GM06990 (cell line): ENCODE measurements at regions not wholly inside any gene's neighbourhood (a gene's known extent, or its start where the extent isn't known, plus 50 kb on each side); places are given as distances from the start of the nearest gene placed in this dataset.
"Not testable (repeated sequence)": the region's sequence is repeated elsewhere in the genome, so short reads cannot be mapped to it uniquely, and the experiment has no call there.

Experiments
- DNase-seq: peaks from one replicate; pipeline ENCODE4 v3.0.0-alpha.2; 2011; ENCODE audit not compliant: insufficient read length; ENCODE audit errors: extremely low read depth
- H3K27me3 ChIP-seq: replicated peaks from 2 replicates; pipeline ENCODE4 v1.6.0; 2011; ENCODE audit warnings: low read length; ENCODE audit not compliant: control insufficient read depth, insufficient read depth
- H3K36me3 ChIP-seq: 2 replicates; pipeline ENCODE4 v1.5.1; 2011; ENCODE audit warnings: low read length; ENCODE audit not compliant: control insufficient read depth, insufficient read depth
- H3K4me3 ChIP-seq: replicated peaks from 2 replicates; pipeline ENCODE4 v1.5.1; 2011; ENCODE audit warnings: low read depth, mild to moderate bottlenecking, control low read depth, low read length
- CTCF ChIP-seq: IDR thresholded peaks from 2 replicates; pipeline ENCODE4 v1.5.1; 2011; ENCODE audit warnings: low read length, control low read depth, mild to moderate bottlenecking, inconsistent platforms; ENCODE audit not compliant: insufficient read depth, poor library complexity, severe bottlenecking

GRCh38 chr18:4986066-4986465 lies 211.0 kb downstream of the AKAIN1 start:
- no peak for DNase-seq
- no peak for TF ChIP-seq CTCF
- no peaks in the 10 kb centered on the region for H3K36me3 ChIP-seq
- no peaks in the 10 kb centered on the region; the same call in 1 of the 2 replicates for H3K27me3 ChIP-seq
- no peak overlapping the region for H3K4me3 ChIP-seq

- Histone ChIP-seq H3K27me3 (no peaks in the 10 kb centered on the region), H3K4me3 (no peak overlapping the region), H3K36me3 (no peaks in the 10 kb centered on the region)
- TF ChIP-seq CTCF = no peak
- no peak for DNase-seq
Measured at GRCh38 chr18:4961121-4961909, 235.7 kb downstream of the AKAIN1 start.

- TF ChIP-seq CTCF = no peak
- no peak overlapping the region for H3K4me3 ChIP-seq
- DNase-seq = no peak
Measured at GRCh38 chr18:4960578-4960977, 236.5 kb downstream of the AKAIN1 start.

GRCh38 chr18:4931209-4931608 lies 265.8 kb downstream of the AKAIN1 start:
- H3K4me3 ChIP-seq = no peak overlapping the region
- no peak for TF ChIP-seq CTCF
- no peaks in the 10 kb centered on the region for H3K27me3 ChIP-seq
- no peaks in the 10 kb centered on the region for H3K36me3 ChIP-seq
- no peak for DNase-seq

More at GRCh38 chr18:4960578-4960977, 236.5 kb downstream of the AKAIN1 start:
- no peaks in the 10 kb centered on the region for H3K27me3 ChIP-seq
- H3K36me3 ChIP-seq = no peaks in the 10 kb centered on the region

- no peak for TF ChIP-seq CTCF
- H3K36me3 ChIP-seq = no peaks in the 10 kb centered on the region
- no peaks in the 10 kb centered on the region for H3K27me3 ChIP-seq
- no peak overlapping the region for H3K4me3 ChIP-seq
- DNase-seq = no peak
Measured at GRCh38 chr18:4921548-4921947, 275.5 kb downstream of the AKAIN1 start.

GRCh38 chr18:4917509-4917908 lies 279.5 kb downstream of the AKAIN1 start:
- not testable (repeated sequence) for H3K27me3 ChIP-seq, DNase-seq, H3K4me3 ChIP-seq, H3K36me3 ChIP-seq
